ENCODE measurements at regions not wholly inside any gene's neighbourhood (a gene's known extent, or its start where the extent isn't known, plus 50 kb on each side); places are given as distances from the start of the nearest gene placed in this dataset.

DNA sequence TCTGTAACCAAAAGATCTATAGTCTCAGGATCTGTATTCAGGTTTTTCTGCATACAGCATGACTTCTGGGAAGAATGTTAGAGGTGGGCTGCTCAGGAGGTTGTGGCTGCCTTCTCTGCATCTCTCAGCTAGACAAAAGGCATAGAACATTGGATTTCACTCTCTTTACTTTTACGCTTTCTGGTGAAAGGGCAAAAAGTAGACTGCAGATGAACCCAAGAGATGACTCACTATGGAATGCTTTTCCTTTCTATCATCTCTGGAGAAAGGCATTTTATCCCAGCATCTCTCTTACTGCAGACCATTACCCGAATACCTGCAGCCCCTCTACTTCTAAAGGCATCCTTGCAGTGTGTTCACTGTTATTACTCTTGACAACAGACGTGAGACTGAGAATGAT is 222.2 kb downstream of the WNT5A start:
- no peak for TF ChIP-seq RNF2 (IDR thresholded peaks at IDR 0.05; ENCODE audit: borderline replicate concordance, low read depth)
- TF ChIP-seq BCL3 (IDR thresholded peaks at IDR 0.05) = no peak
- TF ChIP-seq EP300 (IDR thresholded peaks at IDR 0.05) = no peak
